GM12891 (cell line): ENCODE measurements at regions not wholly inside any gene's neighbourhood (a gene's known extent, or its start where the extent isn't known, plus 50 kb on each side); places are given as distances from the start of the nearest gene placed in this dataset.

ENCODE experiments used
- POLR2A ChIP-seq: IDR thresholded peaks from 2 replicates; pipeline ENCODE4 v1.6.1; 2011; ENCODE audit warnings: low read depth, low read length, control low read depth
- POLR2AphosphoS5 ChIP-seq: IDR thresholded peaks from 2 replicates; pipeline ENCODE4 v1.6.1; 2011; ENCODE audit warnings: low read depth, low read length, control low read depth
- SPI1 ChIP-seq: IDR thresholded peaks from 2 replicates; pipeline ENCODE4 v1.6.1; 2011; ENCODE audit warnings: low read depth, low read length, control low read depth
- TAF1 ChIP-seq: IDR thresholded peaks from 2 replicates; pipeline ENCODE4 v1.6.1; 2011; ENCODE audit warnings: low read depth, low read length, control low read depth

GRCh38 chr15:97386940-97387339, 573.6 kb upstream of the ARRDC4 start:
- TF ChIP-seq POLR2A = no peak
- TF ChIP-seq POLR2AphosphoS5 = no peak
- TF ChIP-seq TAF1 = no peak
- no peak for TF ChIP-seq SPI1
